Activated CD4-positive, CD25-positive, alpha-beta regulatory T cell treated with anti-CD3 and anti-CD28 coated beads, Interleukin-2, amount 50 U/mL, for 24 hours (primary cell): ENCODE measurements at regions not wholly inside any gene's neighbourhood (a gene's known extent, or its start where the extent isn't known, plus 50 kb on each side); places are given as distances from the start of the nearest gene placed in this dataset.

Source experiments
- ATAC-seq, 2 donors: fragments of 150-1000 bp; cut with Tn5 transposase; one replicate each; pipeline ENCODE4 v1.10.0; 2021; ENCODE audit warnings: mild to moderate bottlenecking in 1 of 2, moderate library complexity in 1 of 2

DNA sequence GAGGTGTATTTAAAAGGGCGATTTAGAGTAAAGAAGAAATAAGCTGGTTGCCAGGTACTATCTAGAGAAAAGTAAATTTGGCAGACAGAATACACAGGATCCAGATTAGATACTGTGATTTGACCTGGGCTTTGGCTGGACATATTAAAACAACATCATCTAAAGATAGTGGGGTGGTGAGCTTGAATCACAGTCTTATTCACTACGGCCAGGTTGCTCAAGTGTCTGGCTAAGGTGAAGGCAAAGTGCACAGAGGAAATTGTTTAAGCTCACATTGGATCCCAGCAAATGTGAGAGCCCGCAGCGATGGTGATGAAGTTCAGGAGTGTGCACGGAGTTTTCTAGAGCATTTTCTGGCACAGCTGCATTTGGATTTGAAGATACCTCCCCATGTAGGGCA is 398.2 kb upstream of the MEF2C start:
- no peak for ATAC-seq

DNA sequence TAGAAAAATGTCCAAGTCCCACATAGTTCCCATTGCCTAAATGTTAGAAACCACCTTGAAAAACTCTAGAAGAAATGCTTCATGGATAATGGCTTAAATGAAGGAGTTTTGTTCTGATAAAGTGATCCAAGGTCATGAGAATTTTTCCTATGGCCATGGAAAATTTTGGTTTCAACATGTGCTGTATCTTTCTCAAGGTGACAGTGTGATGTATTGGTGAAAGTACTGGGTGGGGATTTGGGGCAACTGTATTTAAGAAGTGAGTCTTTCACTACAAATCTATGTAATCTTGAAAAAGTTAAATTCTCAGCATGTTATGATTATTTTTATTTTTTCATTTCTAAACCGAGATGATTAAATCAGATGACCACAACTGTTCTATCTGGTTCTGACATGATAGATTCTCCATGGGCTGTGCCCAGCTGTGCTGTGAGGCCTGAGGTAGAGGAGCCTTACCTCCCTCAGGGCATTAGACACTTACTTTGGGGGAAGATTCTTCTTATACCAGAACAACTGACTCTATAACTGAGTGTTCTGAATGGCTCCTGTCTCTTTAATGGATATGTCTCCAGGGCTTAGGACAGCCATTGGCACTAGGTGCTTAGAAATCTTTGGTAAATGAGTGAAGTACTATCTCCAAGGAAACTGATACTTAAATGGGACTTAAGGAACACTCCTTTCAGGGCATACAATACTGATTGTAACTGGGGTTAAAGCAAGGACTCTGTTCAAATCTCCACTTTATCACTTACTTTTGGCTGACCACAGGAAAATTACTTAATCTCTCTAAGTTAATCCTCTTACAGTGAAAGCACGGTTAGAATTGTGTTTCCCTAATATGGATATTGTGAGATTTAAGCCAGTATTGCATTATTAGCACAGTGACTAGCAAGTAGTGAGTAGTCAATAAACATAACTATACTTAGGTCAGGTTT is 397.4 kb upstream of the MEF2C start:
- ATAC-seq, result no peak

DNA sequence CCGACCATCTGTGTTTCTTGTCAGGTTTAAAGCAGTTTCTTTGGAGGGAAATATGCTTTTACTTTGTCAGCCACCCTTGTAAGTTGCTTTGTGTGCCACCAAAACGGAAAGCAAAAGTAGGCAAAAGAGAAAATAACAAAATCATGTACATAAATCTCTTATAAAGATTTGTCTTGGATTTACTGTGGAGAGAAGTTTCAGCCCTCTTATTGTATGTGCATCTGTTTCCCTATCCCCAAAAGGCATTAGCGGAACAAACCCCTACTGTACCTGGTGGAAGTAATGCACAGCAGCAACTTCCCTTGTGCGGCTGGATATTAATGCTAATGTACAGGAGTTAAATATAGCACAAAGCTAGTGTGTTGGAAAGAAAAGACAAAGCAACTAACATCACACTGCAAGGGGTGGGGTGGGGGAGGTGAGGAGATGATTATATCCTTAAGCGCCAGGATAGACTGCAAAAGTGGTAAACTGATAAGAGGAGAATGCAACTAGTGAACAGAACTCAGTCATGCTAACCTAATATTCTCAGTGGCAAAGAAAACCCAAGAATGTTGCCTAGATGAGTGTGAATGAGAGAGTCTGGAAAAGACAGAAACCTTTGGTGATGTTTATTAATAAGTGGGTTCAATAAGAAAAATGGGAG is 396.5 kb upstream of the MEF2C start:
- ATAC-seq, result no peak

DNA sequence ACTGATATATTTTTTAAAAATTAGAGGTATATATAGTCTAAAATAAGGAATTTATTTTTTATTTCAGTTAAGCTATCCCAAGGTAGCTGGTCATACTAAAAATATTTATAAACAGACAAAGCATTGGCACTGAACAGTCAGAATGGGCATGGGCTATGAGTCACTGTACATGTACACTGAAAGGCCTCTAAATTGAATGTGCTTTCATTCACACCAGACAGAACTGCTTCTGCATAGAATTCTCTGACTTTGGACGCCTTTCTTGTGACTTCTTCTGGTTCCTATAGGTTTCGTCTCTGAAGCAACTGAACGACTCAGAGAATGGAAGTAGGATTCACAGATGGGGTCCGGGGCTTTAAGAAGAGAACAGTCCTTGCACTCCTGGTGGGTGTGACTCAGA is 394.8 kb upstream of the MEF2C start:
- ATAC-seq, result no peak

DNA sequence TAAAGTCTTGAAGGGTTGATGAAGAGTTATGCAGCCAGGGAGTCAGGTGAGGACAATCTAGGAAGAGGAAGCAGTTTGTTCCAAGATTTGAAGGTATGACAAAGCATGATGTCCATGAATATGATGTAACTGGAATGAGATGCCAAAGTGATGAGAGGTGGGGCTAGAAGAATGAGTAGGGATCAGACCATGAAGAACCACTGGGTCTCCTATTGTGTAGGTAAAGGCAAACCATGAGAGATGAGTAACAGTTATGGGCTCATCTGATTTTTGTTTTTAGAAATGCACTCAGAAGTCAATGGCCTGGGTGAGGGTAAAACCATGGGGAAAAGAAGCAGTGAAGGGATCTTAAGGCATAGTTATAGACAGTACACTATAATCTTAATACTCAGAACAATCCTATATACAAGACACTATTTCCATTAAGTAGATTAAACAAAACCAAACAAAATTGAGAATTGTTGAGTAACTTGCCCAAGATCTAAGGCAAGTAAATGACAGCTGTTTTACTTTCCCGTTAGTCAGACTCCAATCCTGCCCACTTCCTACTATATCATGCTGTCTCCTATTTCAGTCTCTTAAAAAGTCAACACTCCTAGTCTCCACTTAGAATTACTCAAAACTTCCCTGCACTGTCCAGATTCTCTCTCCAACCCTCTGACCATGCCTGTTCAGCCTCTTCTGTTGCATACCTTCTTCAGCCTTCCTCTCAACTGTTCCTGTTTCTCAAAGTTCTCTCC is 393.8 kb upstream of the MEF2C start:
- ATAC-seq, result no peak

DNA sequence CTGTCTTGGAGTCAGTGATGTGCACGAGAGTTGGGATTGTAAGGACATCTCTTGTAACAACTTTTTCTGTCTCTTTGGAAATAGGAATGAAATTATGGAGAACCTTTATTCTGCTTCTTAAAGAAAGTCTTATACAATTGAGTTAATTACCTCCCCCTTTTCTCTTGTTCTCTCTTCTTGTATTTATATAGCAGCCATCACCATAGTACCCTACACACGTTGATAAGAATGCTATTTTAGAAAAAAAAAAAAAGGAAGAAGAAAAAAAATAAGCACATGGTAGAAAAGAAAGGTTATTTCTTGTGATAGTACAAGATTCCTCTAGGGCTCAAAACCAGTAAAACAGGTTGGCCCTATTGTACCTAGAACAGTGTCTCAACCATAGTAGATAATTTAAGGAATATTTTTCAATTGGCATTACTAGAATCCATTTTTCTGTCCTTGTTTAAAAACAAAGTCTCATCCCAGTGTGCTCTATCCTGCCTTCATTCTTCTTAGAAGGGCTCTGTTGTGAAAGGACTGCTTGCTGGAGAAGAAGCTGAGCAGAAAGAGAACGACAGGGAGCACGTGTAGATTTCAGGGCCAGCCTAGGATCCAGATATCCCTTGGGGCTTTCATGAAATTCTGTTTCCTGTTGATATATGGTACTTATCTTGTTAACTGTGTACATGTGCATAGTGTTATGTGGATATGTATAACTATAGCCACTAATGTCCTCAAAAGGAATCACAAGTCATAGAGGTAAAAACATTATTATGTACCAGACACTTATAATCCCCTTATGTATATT is 392.3 kb upstream of the MEF2C start:
- ATAC-seq, result no peak

DNA sequence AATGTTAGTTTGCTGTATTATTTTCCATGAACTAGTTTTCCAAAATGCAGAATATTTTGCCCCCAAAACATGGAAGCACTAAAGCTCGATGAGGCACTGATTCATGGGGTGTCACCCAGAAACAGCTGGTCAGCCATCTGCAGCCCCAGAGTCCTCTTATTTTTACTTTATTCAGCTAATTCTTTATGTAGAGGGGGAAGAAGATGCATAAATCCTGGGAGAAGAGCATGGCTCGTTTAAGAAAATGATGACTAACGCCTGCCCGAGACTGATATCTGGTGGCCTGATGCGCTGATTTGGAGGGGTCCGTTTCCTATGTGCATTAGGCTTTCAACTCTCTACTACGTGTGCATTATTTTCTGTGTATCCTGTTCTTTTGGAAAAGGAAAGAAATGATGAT is 390.3 kb upstream of the MEF2C start:
- no peak for ATAC-seq

DNA sequence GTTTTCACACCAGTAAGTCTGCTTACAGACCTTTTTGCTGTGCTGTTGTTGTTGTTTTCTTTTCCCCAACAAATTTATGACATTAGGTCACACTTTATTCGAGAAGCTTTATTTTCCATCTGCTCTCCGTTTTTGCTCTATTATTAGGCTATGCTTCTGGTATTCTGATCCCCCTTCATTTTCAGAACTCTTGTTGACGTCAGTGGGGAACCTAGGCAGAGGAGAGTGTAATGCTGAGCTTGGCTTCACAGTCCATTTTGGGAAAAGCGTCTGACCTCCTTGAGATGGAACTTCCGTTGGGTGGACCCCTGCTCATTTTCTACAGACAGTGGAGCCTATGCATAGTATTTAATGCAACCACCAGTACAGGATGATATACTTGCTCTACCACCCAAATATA is 387.9 kb upstream of the MEF2C start:
- no peak for ATAC-seq

DNA sequence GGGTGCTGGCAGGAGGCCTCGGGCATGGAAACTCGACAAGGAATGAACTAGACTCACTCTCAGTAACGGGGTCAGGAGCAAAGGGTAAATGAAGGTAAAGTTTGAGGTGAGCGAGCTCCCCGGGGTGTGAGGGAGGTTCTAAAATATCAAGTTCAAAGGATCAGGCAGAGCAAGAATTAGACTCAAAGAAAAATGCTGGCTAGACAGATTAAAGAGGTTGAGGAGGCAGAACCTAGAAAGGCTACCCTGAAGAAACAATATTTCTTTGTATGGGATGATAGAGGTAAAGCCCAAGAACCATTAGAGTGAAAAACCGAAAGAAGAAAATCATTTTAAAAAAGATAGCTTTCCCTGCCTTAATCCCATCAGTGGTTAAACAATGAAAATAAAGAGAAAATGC is 386.7 kb upstream of the MEF2C start:
- no peak for ATAC-seq

DNA sequence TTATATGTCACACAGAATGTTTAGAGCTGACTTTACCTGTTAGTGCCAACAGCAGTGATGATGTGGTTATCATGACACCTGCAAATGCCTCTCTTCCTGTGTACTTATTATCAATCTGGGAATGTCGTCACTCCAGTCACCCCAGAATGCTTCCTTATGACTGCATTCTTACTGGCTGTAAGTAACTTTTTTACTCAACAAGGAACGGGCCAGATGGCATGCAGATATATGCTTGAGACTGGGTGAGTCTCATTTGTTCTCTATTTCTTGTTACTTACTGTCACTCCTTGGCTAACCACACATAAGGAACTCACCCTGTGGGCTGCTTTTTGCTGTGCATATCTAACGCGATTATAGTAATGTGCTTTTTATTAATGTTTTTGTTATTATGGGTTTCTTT is 385.5 kb upstream of the MEF2C start:
- ATAC-seq, result no peak

DNA sequence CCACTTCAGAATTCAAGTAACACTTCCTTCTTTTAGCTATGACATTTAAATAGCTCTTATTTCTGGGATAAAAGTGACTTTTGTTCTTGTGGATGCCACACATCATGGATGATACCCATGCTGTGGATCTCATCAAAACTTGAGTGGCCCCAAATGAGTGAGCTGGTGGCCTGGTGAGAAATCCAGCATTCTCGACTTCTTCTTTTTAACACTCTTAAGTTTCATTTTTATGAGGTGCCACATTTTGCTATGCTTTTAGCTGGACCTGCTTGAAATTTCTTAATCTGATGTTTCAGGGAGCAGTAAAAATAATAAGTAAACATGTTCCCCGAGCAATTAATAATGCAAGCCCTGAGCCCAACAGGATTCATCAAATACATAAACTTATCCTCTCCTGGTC is 384.8 kb upstream of the MEF2C start:
- ATAC-seq, result no peak

DNA sequence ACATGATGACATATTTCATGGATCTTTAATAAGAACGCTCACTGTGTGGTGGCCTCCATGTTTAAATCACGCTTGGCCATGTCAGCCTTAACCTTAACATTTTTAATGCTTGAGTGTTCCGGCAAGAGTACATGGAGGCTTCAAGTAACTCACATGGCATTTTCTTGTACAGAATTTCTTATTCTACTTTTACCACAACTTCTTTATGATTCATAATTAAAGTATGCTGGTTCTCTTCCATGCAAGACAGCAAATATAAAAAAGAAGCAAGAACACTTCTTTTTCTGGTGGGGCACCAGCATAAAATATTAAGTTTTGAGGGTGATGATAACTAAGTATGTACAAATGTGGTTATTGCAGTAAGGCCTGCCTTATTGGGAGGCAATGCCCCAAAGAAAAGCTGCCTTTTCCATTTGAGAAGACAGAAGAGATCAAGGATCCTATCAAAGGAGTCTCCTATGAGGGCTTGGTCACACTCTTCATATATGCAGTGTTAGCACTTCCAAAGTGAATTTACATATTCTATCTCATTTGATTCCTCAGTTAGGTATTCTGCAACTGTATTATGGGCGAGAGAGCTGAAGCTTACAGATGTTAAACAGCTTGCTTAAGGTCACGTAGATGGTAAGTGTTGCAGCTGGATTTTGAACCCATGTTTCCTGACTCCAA is 382.7 kb upstream of the MEF2C start:
- no peak for ATAC-seq

DNA sequence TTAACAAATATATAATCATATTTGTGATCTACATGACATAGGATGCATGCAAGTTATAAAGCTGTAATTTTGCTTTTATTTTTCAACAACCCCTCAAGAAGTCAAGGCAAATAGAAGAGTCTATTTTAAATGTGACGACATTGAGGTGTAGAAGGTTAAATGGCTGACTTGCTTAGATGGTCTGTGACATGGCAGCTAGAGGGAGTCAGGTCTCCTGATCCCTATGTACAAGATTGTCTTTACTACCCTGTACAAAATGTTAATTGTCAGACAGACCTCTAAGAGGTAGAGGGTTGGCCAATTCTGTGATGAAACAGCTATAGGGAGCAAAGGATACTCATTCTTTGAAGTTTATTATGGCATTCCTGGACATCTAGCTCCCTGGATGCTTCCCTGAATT is 380.9 kb upstream of the MEF2C start:
- ATAC-seq, result no peak

DNA sequence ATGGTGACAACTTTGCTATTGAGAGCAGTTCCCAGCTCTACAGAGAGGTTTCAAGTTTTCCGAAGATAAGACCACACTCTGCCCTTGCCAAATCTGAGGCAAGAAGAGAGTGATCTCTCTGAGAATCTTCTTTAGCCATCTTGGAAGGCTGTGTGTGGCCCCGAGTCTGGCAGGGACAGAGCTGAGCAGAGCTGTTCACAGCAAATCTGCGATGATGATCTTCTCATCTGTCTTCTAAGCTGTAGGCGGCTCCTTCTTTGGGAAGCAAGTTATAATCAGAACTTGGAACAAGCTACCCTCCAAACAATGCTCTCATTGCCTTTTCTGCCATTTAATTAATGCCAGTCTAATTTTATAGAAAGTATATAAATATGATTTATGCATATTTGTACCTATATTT is 379.0 kb upstream of the MEF2C start:
- ATAC-seq, result no peak

DNA sequence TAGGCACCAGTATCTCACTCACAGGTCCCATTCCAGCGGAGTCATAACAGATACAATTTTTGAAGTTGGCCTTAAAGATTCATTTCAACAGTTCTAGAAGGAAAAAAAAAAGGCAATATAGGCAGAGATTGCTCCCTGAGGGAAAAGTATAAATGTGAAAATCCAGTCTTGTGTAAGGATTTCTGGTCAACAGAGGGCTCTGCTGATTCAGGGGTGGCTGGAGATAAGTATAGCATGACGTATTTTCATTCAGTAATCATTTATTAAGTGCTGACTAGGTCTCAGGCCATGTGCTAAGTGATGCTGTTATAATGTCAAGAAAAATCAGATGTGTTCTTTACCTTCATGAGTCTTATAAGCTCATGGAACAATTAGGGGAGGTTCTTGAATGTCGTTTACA is 377.3 kb upstream of the MEF2C start:
- no peak for ATAC-seq

DNA sequence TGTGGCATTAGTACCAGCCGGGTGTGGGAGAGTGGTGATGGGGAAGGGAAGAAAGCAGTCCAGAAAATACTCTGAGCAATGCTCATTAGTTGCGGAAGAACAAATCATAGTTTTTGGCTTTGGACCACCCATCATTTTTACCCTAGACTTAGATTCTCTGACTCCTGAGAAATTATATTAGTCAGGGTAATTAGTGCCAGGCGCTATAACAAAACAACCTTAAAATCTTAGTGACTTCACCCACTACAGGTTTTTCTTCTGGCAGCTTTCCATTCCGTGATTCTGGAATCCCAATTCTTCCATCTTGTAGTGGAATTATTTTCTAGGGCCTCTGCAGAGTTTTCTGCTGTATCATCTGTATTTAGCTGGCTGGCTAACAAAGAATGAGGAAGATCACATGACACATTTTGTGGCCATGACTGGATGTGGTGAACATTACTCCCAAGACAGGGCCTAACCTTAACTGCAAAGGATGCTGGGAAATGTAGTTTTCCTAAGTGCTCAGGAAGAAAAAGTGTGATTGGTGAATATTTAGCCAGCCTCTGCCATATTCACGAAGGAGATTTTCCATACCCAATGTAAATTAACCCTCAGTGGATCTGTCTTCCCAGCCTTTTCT is 373.0 kb upstream of the MEF2C start:
- ATAC-seq, result no peak

DNA sequence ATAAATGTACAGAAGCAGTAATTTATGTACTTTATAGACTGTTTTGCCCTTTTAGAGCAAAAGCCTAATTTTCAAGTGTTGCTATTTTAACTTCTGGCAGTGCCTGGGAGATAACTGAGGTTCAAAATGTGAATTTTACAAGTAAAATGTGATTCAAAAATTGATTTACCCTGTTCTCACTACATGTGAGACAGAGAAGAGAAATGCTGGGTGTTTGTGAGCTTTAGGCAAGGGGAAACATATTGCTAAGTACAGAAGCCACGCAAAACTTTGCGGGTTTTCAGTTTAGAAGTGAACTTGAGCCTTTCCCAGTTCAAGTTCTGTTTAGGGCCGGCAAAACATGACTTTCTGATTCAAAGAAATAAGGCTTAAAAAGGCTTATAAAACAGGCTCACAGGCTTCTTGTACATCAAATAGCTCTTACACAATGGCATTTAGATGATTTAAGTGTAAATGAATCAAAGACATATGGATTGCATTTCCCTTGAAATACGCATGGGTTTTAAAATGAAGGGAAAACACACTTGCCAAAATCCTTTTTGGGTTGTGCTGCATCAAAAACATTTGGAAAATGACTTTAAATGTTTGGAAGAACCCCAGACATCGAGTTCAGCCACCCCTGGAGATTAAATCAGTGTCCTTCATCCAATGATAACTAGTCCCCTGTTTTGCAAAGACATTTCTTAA is 370.8 kb upstream of the MEF2C start:
- no peak for ATAC-seq

DNA sequence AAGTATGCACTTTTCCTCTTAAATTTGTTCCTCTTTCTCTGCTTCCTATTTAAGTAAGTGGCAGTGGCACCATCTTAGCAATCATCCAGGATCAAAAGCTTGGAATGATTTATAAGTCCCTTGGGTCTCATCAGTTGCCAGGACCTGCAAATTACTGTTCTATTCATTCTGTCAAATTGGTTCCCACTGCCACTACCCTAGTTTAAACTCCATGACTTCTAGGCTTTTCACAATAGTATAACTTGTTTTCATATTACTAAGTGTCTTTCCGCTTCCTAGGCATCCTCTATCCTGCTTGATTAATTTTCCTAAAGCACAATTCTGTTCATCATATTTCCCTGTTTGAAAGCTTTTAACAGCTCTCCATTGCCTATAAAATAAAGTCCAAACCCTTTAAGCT is 363.9 kb upstream of the MEF2C start:
- no peak for ATAC-seq

DNA sequence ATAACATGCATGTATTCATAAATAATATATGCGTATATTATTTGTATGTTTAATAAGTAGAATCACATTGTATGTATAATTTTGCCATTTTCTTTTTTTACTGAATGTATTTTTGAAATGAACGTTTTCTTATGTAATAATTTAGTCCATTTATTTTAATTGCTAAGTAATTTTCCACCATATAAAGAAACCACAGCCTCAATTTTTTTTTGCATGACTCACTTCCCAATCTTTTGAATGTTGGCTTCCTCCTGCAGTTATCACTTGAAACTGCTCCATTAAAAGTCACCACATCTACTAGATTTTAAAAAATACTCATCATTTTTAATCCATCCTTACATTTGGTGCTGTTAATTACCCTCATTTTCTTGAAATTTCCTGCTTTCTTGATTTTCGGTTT is 363.3 kb upstream of the MEF2C start:
- no peak for ATAC-seq

DNA sequence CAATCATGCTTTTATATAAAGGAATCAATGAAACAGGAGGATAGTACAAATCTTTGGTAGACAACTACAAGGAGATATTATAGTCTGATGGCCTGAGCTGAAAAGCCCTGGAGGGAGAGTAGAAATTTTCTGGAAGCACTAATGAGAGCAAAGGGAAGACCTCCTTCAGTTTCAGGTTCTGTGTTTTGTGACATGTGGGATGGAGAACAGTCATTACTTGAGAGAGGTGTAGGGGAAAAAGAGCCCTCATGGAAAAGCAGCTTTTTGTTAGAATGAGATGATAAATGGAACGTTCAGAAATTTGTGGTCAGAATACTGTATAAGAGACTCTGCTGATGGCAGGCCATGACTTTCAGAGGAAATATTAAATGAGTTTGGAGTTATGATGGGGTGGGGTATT is 360.6 kb upstream of the MEF2C start:
- no peak for ATAC-seq

DNA sequence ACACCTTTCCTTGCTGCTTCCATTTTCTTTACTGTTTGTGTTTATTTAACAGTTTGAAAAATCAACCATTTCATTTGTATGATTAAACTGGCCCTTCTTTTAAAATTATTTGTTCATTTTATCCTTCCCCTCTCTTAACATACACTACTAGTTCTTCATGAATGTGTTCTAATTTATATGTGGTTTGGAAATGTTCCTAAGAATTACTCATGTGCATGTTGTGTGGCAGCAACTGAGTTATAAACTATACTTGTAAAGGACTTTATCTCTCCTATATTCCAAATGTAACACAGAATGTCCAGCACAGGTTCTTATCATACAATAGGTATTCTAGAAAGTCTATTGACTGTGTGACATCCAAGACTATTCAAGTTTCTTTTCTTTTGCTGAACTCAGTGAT is 358.2 kb upstream of the MEF2C start:
- ATAC-seq, result no peak
